HG03354 (cell line): ENCODE measurements at regions not wholly inside any gene's neighbourhood (a gene's known extent, or its start where the extent isn't known, plus 50 kb on each side); places are given as distances from the start of the nearest gene placed in this dataset.

ENCODE experiments used
- ATAC-seq: cut with Tn5 transposase; IDR thresholded peaks from one replicate; pipeline ENCODE4 v1.9.1; 2021; ENCODE audit warnings: mild to moderate bottlenecking; ENCODE audit not compliant: unreplicated experiment, poor library complexity, severe bottlenecking

DNA sequence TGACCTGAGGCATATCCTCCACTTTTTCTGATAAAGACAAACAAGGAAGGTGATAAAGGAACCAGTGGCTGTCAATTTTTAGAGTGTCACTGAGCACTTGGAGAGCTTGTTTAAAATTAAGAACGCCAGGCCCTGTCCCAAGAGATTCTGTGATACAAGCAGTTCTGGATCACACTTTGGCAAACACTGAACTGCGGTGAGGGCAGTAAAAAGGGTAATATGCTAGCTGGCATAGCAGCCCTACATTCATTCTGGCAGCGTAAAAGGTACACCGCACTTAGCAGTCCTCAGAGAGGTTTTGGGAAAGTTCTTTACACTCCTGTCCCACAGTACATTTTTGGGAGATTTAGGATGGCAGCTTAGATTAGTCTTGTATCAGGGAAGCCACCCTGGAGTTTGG is 101.3 kb upstream of the CCDC150 start:
- ATAC-seq, result no peak

DNA sequence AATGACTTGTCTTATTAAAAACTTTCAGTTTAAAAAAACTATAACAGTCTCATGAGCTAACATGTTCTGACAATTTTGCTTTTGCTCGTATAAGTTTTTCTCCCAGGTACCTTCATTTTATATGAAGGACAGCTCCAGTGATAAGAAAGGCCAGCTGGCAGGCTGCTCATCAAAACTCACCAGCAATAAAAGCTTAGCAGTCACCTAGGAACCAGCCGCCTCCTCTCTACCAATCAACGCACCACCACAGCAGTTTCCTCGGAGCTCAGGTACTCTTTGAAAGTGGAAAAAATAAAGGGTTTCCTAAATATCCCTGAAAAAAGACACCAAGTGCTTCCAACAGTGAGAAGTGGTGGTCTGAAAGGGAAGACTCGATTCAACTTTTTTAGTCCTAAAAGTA is 100.9 kb upstream of the CCDC150 start:
- no peak for ATAC-seq

DNA sequence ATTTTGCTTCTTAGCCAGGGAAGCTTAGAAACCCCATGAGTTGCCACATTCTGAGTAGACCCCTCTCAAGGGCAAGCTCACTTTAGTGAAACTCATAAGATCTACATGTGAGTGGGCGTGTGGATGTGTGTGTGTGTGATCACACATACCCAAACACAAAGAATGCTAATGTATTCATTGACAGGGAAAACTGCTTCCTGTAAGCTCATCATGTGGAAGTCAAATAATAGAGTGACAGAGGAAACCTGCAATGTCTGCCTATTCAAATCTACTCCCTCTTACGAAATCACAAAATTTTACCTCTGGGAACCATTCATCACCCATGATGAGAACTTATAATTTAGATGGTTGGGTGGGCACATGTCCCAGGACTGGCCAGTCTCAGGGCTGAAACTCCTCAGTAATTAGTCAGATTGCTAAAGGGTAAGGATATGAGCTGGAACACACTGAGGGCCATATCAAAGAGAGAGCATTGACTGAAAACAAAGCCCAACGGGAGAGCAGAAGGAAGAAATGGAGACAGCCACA is 94.5 kb upstream of the CCDC150 start:
- no peak for ATAC-seq

DNA sequence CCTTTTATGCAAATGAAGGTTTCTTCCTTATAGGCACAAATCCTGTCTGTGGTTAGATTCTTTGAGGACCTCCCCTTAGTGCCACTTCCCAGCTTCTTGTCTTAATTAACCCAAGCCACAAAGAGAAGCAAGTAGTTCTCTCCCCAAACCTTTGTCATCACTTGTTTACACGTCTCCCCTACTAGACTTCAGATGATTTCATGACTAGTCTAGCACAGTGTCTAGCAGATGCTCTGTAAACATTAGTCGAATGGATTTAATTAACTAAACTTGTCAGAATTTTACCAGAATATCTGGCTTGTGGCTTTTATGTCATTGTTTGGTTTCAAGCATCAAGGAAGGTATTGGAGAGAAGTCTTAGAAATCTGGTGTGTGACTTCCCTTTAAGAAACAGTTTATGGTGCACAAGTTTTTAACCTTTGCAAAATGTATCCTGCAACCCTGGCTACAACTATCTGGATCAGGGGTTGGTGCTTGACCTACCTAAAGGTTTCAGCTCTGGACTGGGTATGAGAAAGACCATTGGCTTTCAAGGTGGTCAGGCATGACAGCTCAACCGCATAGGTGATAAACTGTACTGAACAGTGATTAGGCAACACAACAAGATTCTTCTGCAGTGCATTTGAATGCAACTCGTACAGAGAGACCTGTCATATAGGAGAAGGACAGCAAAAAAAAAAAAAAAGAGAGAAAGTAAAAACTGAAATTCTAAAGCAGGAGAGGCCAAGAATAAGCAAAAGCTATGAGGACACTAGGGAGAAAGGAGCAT is 93.2 kb upstream of the CCDC150 start:
- ATAC-seq, result no peak

- no peak for ATAC-seq
Observed at GRCh38 chr2:196549052-196549451, 90.5 kb upstream of the CCDC150 start.

- no peak for ATAC-seq
Observed at GRCh38 chr2:196551014-196551413, 88.5 kb upstream of the CCDC150 start.

- ATAC-seq, result no peak
Observed at GRCh38 chr2:196555161-196555560, 84.4 kb upstream of the CCDC150 start.

- no peak for ATAC-seq
Observed at GRCh38 chr2:196555726-196556125, 83.8 kb upstream of the CCDC150 start.

DNA sequence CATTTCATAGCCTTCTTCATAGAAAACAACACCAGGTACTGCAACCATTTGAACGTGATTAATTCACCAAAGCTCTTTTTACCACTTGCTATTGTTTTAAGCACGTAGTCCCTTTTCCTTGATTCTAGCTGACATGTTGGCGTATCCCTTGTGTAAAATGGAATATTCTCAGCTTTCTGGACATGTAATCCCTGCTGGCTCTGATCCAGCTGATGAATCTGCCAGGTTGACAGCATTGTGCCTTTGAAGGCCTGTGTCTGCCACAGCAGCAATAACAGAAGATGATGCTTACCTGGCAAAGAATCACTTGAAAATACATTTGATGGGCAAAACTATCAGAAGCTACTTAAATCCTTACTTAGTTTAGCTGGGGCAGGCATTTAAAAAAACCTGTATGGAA is 81.0 kb upstream of the CCDC150 start:
- ATAC-seq, result no peak

GRCh38 chr2:196563876-196564275 is 75.6 kb upstream of the CCDC150 start:
- ATAC-seq, result no peak

GRCh38 chr2:196565106-196565765 is 74.3 kb upstream of the CCDC150 start:
- ATAC-seq, result no peak

DNA sequence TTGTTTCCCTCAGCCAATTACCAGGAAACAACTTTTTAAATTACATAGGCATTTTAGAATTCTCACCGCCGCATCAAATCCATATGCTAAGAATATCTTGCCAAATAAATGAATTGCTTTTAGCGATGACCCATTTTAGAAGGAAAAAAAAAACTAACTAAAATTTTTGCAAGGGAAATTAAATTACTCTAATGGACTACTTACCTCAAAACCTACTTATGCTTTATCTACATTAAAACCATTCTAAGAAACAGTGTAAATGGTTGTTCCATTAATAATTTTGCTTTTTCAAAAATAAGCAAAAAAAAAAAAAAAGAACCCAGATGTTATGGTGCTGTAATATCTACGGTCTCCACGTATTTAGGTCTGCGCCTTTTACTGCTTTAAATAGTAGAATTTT is 73.5 kb upstream of the CCDC150 start:
- no peak for ATAC-seq

- no peak for ATAC-seq
Observed at GRCh38 chr2:196566961-196567666, 72.4 kb upstream of the CCDC150 start.

DNA sequence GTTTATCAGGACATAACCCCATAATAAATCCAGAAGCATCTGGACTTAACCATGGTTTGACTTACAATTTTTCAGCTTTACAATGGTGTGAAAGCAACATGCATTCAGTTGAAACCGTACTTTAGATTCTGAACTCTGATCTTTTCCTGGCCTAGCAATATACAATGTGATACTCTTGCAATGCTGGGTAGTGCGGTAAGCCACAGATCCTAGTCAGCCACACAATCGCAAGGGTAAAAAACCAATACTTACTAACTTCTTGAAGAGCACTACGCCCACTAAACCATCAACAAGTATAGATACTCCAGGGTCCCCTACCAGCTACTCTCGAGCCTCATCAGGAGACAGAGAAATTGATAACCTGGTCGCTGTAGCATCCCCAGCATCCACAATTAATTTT is 71.0 kb upstream of the CCDC150 start:
- no peak for ATAC-seq

DNA sequence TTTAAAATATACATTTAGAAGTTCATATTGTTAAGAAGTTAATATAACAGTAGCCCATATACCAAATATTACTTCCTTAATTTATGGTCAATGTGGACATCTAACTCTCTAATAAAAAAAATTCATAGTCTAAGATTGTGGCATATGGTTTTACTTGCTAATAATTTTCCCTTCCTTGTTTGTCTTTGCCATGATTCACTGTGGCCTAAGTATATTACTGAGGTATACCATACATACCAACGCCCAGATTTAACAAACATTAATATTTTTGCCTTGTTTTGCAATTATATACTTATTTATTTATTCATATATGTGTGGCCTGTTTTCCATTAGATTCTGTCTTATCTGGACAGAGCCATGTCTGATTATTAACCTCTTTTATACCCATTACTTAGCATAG is 54.6 kb upstream of the CCDC150 start:
- no peak for ATAC-seq

- ATAC-seq, result no peak
Observed at GRCh38 chr2:196586511-196586991, 53.0 kb upstream of the CCDC150 start.

GRCh38 chr2:196587056-196587455 is 52.5 kb upstream of the CCDC150 start:
- ATAC-seq, result no peak

DNA sequence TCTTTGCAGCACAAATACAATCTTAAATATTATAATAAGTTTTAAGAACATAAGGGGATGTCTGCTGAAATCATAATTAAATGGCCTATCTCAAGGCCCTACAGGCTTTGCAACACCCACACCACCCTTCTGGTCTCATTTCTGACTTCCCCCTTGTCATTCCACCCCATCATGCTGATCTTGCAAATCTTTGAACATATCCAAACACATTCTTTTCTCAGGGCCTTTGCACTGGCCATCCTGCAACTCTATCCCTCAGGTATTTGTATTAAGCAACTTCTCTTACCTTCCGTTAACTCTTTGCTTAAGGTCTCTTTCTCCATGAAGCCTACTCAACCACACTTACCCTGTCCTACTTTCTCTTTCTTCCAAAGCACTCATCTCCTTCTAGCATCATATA is 51.8 kb upstream of the CCDC150 start:
- ATAC-seq, result no peak

DNA sequence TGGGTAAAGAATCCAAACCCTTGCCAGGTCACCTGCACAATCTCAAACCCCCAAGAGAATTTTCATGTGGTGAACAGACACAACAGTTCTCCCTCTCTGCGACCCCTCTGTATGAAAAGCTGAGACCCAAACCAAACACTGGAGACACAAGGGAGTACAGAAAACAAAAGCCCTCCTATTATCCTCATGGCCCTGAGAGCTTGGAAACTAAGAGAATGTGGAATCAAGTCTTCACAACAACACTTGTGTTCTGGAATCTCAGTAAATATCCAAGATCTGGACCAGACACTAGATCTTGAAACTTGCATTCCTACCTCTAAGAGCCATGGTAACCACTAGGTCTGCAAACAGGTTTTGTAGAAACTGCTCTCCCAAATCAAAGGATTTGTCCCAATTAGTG is 50.1 kb upstream of the CCDC150 start:
- ATAC-seq, result no peak
